ENCODE measurements at regions not wholly inside any gene's neighbourhood (a gene's known extent, or its start where the extent isn't known, plus 50 kb on each side); places are given as distances from the start of the nearest gene placed in this dataset.

GRCh38 chr13:40432018-40432978 is 234.1 kb downstream of the FOXO1 start:
- no peak for DNase-seq (ENCODE audit: extremely low read depth, low read depth)

- no peak for DNase-seq (ENCODE audit: extremely low read depth, low read depth)
Observed at GRCh38 chr13:40433001-40433400, 233.4 kb downstream of the FOXO1 start.

- no peak for DNase-seq (ENCODE audit: extremely low read depth, low read depth)
Observed at GRCh38 chr13:40433577-40433976, 232.9 kb downstream of the FOXO1 start.

- no peak for DNase-seq (ENCODE audit: extremely low read depth, low read depth)
Observed at GRCh38 chr13:40434516-40435397, 231.7 kb downstream of the FOXO1 start.

- no peak for DNase-seq (ENCODE audit: extremely low read depth, low read depth)
Observed at GRCh38 chr13:40438022-40438680, 228.3 kb downstream of the FOXO1 start.

GRCh38 chr13:40438999-40439797 is 227.2 kb downstream of the FOXO1 start:
- DNase-seq (ENCODE audit: extremely low read depth, low read depth): no peak

GRCh38 chr13:40439928-40440327 is 226.5 kb downstream of the FOXO1 start:
- no peak for DNase-seq (ENCODE audit: extremely low read depth, low read depth)

- no peak for DNase-seq (ENCODE audit: extremely low read depth, low read depth)
Observed at GRCh38 chr13:40440990-40441820, 225.2 kb downstream of the FOXO1 start.

- no peak for DNase-seq (ENCODE audit: extremely low read depth, low read depth)
Observed at GRCh38 chr13:40442231-40442630, 224.2 kb downstream of the FOXO1 start.

- no peak for DNase-seq (ENCODE audit: extremely low read depth, low read depth)
Observed at GRCh38 chr13:40442826-40443225, 223.6 kb downstream of the FOXO1 start.

- no peak for DNase-seq (ENCODE audit: extremely low read depth, low read depth)
Observed at GRCh38 chr13:40444241-40444640, 222.2 kb downstream of the FOXO1 start.

- no peak for DNase-seq (ENCODE audit: extremely low read depth, low read depth)
Observed at GRCh38 chr13:40445557-40445990, 220.9 kb downstream of the FOXO1 start.

GRCh38 chr13:40446365-40446764 is 220.1 kb downstream of the FOXO1 start:
- DNase-seq (ENCODE audit: extremely low read depth, low read depth): no peak

GRCh38 chr13:40447857-40448256 is 218.6 kb downstream of the FOXO1 start:
- DNase-seq (ENCODE audit: extremely low read depth, low read depth): no peak

- DNase-seq (ENCODE audit: extremely low read depth, low read depth): no peak
Observed at GRCh38 chr13:40452038-40452666, 214.3 kb downstream of the FOXO1 start.

GRCh38 chr13:40452741-40453334 is 213.6 kb downstream of the FOXO1 start:
- DNase-seq (ENCODE audit: extremely low read depth, low read depth): no peak

- no peak for DNase-seq (ENCODE audit: extremely low read depth, low read depth)
Observed at GRCh38 chr13:40453351-40454021, 213.0 kb downstream of the FOXO1 start.
